Spinal cord (tissue), 9 donors: ENCODE measurements at regions not wholly inside any gene's neighbourhood (a gene's known extent, or its start where the extent isn't known, plus 50 kb on each side); places are given as distances from the start of the nearest gene placed in this dataset.
A peak's percentile ranks its signal among the peaks of the same experiment; 100 is the strongest.

Experiments
- DNase-seq, 6 donors: peaks; one replicate each; pipeline versions ENCODE4 v3.0.0 to v3.0.0-alpha.2; 2013 to 2015; ENCODE audit warnings: low spot score in 6 of 6, low read depth in 4 of 6
- H3K27ac ChIP-seq: one replicate; pipeline ENCODE4 v1.5.1; 2013; ENCODE audit warnings: low read depth, low read length, control low read depth
- H3K27me3 ChIP-seq: one replicate; pipeline ENCODE4 v1.6.1; 2013; ENCODE audit warnings: low read length; ENCODE audit not compliant: control insufficient read depth, insufficient read depth
- H3K36me3 ChIP-seq: one replicate; pipeline ENCODE4 v1.6.1; 2013; ENCODE audit warnings: low read length; ENCODE audit not compliant: control insufficient read depth, insufficient read depth
- H3K4me1 ChIP-seq: one replicate; pipeline ENCODE4 v1.6.1; 2013; ENCODE audit warnings: low read length; ENCODE audit not compliant: control insufficient read depth, insufficient read depth
- H3K4me3 ChIP-seq: one replicate; pipeline ENCODE4 v1.5.1; 2013; ENCODE audit warnings: low read depth, low read length, control low read depth
- H3K9me3 ChIP-seq: one replicate; pipeline ENCODE4 v1.6.1; 2013; ENCODE audit warnings: low read length; ENCODE audit not compliant: control insufficient read depth, insufficient read depth
- WGBS: methylation state at CpG from one replicate; pipeline ENCODE4 v1.1.5; 2013; ENCODE audit warnings: missing lambda C conversion rate; ENCODE audit not compliant: insufficient coverage; 5-methylcytosine and 5-hydroxymethylcytosine counted together
- donor health status: healthy.

- WGBS: 66% methylated on average over 8 of the region's 8 CpGs
- H3K4me1 ChIP-seq: peaks cover 32% of the 10 kb centered on the region
- no peaks in the 10 kb centered on the region for H3K36me3 ChIP-seq
- peaks cover 2% of the 10 kb centered on the region for H3K27me3 ChIP-seq
- no peak for DNase-seq
- H3K4me3 ChIP-seq: no peak overlapping the region
- H3K9me3 ChIP-seq: no peaks in the 10 kb centered on the region
- H3K27ac ChIP-seq: no peak overlapping the region
Measured at GRCh38 chr16:49016461-49016860, 265.2 kb downstream of the CBLN1 start.

- H3K4me3 ChIP-seq: no peak overlapping the region
- WGBS: 31% methylated on average over 2 of the region's 6 CpGs
- H3K27ac ChIP-seq: no peak overlapping the region
- H3K27me3 ChIP-seq: peaks cover 2% of the 10 kb centered on the region
- H3K4me1 ChIP-seq: peaks cover 28% of the 10 kb centered on the region
- no peaks in the 10 kb centered on the region for H3K9me3 ChIP-seq
- no peak for DNase-seq
- H3K36me3 ChIP-seq: no peaks in the 10 kb centered on the region
Measured at GRCh38 chr16:49015225-49015592, 266.4 kb downstream of the CBLN1 start.

GRCh38 chr16:49014277-49015224, 267.1 kb downstream of the CBLN1 start:
- H3K4me1 ChIP-seq: peaks cover 22% of the 10 kb centered on the region
- DNase-seq: no peak

GRCh38 chr16:49013727-49014080, 267.9 kb downstream of the CBLN1 start:
- H3K4me3 ChIP-seq: no peak overlapping the region
- no peaks in the 10 kb centered on the region for H3K36me3 ChIP-seq
- H3K27me3 ChIP-seq: no peaks in the 10 kb centered on the region
- H3K4me1 ChIP-seq: peaks cover 15% of the 10 kb centered on the region
- no peaks in the 10 kb centered on the region for H3K9me3 ChIP-seq
- WGBS: 60% methylated on average over 1 of the region's 5 CpGs
- DNase-seq: no peak
- H3K27ac ChIP-seq: no peak overlapping the region

More at GRCh38 chr16:49014277-49015224, 267.1 kb downstream of the CBLN1 start:
- no peak overlapping the region for H3K27ac ChIP-seq
- 71% methylated on average over 14 of the region's 15 CpGs for WGBS
- H3K27me3 ChIP-seq: peaks cover 2% of the 10 kb centered on the region
- H3K9me3 ChIP-seq: no peaks in the 10 kb centered on the region
- no peaks in the 10 kb centered on the region for H3K36me3 ChIP-seq
- no peak overlapping the region for H3K4me3 ChIP-seq

GRCh38 chr16:49012961-49013726, 268.5 kb downstream of the CBLN1 start:
- H3K4me1 ChIP-seq: peaks cover 15% of the 10 kb centered on the region
- H3K9me3 ChIP-seq: no peaks in the 10 kb centered on the region
- no peaks in the 10 kb centered on the region for H3K27me3 ChIP-seq
- no peak overlapping the region for H3K27ac ChIP-seq
- H3K4me3 ChIP-seq: no peak overlapping the region
- 30% methylated on average over 20 of the region's 21 CpGs for WGBS
- DNase-seq: peak in 2 of 6 donors; percentile 66 to 85
- no peaks in the 10 kb centered on the region for H3K36me3 ChIP-seq

GRCh38 chr16:49011901-49012300, 269.7 kb downstream of the CBLN1 start:
- 51% methylated on average over 2 of the region's 2 CpGs for WGBS
- Histone ChIP-seq H3K9me3 (no peaks in the 10 kb centered on the region), H3K36me3 (no peaks in the 10 kb centered on the region), H3K4me1 (peaks cover 15% of the 10 kb centered on the region), H3K4me3 (no peak overlapping the region), H3K27me3 (no peaks in the 10 kb centered on the region), H3K27ac (no peak overlapping the region)
- no peak for DNase-seq

GRCh38 chr16:49010879-49011278, 270.8 kb downstream of the CBLN1 start:
- H3K9me3 ChIP-seq: no peaks in the 10 kb centered on the region
- peaks cover 15% of the 10 kb centered on the region for H3K4me1 ChIP-seq
- H3K4me3 ChIP-seq: no peak overlapping the region
- H3K27ac ChIP-seq: no peak overlapping the region
- no peak for DNase-seq
- no peaks in the 10 kb centered on the region for H3K36me3 ChIP-seq
- no peaks in the 10 kb centered on the region for H3K27me3 ChIP-seq
- 91% methylated on average over 7 of the region's 7 CpGs for WGBS

- Histone ChIP-seq H3K4me1 (peaks cover 15% of the 10 kb centered on the region), H3K4me3 (no peak overlapping the region), H3K9me3 (no peaks in the 10 kb centered on the region), H3K27me3 (no peaks in the 10 kb centered on the region), H3K36me3 (no peaks in the 10 kb centered on the region), H3K27ac (no peak overlapping the region)
- WGBS: 89% methylated on average over 8 of the region's 8 CpGs
- DNase-seq: no peak
Measured at GRCh38 chr16:49010396-49010795, 271.2 kb downstream of the CBLN1 start.

- DNase-seq: no peak
- no peak overlapping the region for H3K4me3 ChIP-seq
- H3K36me3 ChIP-seq: no peaks in the 10 kb centered on the region
- no peak overlapping the region for H3K27ac ChIP-seq
- WGBS: 100% methylated on average over 1 of the region's 1 CpG
- no peaks in the 10 kb centered on the region for H3K9me3 ChIP-seq
- H3K27me3 ChIP-seq: no peaks in the 10 kb centered on the region
- peaks cover 9% of the 10 kb centered on the region for H3K4me1 ChIP-seq
Measured at GRCh38 chr16:49009204-49009603, 272.4 kb downstream of the CBLN1 start.
